ENCODE measurements at regions not wholly inside any gene's neighbourhood (a gene's known extent, or its start where the extent isn't known, plus 50 kb on each side); places are given as distances from the start of the nearest gene placed in this dataset.

- TF ChIP-seq POLR2A (IDR thresholded peaks at IDR 0.05) (no peak), POLR2AphosphoS5 (IDR thresholded peaks at IDR 0.05) (no peak)
- TF ChIP-seq, protein P1, sequence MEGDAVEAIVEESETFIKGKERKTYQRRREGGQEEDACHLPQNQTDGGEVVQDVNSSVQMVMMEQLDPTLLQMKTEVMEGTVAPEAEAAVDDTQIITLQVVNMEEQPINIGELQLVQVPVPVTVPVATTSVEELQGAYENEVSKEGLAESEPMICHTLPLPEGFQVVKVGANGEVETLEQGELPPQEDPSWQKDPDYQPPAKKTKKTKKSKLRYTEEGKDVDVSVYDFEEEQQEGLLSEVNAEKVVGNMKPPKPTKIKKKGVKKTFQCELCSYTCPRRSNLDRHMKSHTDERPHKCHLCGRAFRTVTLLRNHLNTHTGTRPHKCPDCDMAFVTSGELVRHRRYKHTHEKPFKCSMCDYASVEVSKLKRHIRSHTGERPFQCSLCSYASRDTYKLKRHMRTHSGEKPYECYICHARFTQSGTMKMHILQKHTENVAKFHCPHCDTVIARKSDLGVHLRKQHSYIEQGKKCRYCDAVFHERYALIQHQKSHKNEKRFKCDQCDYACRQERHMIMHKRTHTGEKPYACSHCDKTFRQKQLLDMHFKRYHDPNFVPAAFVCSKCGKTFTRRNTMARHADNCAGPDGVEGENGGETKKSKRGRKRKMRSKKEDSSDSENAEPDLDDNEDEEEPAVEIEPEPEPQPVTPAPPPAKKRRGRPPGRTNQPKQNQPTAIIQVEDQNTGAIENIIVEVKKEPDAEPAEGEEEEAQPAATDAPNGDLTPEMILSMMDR (IDR thresholded peaks at IDR 0.05 in 8 of 11, conservative IDR thresholded peaks at IDR 0.05 in 3 of 11) = no peak
Observed at GRCh38 chr1:171434717-171435346, 50.5 kb upstream of the PRRC2C start.
